ENCODE measurements at regions not wholly inside any gene's neighbourhood (a gene's known extent, or its start where the extent isn't known, plus 50 kb on each side); places are given as distances from the start of the nearest gene placed in this dataset.

GRCh38 chr18:73261243-73261642 is 393.5 kb upstream of the NETO1 start:
- TF ChIP-seq CTCF (IDR thresholded peaks at IDR 0.05) (no peak), POLR2A (IDR thresholded peaks at IDR 0.05) (no peak)

All from thyroid gland (tissue), 4 donors.